Adrenal gland (tissue), 5 donors: ENCODE measurements at regions not wholly inside any gene's neighbourhood (a gene's known extent, or its start where the extent isn't known, plus 50 kb on each side); places are given as distances from the start of the nearest gene placed in this dataset.

Source experiments
- POLR2A ChIP-seq, 2 donors: fragments of 450-650 bp; IDR thresholded peaks; one replicate each; pipeline ENCODE4 v1.6.1; 2017; ENCODE audit warnings: antibody characterized with exemption in 2 of 2, mild to moderate bottlenecking in 2 of 2, moderate library complexity in 1 of 2
- TF ChIP-seq, protein P1 (sequence below), 6 experiments: fragments of 450-650 bp in 4 of 6; fragments of 200-600 bp in 2 of 6; sonication (generic) in 1 of 6; IDR thresholded peaks; 1 replicate in 5 of 6; 2 replicates in 1 of 6; pipeline versions ENCODE4 v1.5.1 to v1.8.0; 2016 to 2021; ENCODE audit warnings: antibody characterized with exemption in 6 of 6, mild to moderate bottlenecking in 2 of 6, moderate library complexity in 1 of 6
- donor health status: DM: no; HTN: no; CAD: no.

DNA sequence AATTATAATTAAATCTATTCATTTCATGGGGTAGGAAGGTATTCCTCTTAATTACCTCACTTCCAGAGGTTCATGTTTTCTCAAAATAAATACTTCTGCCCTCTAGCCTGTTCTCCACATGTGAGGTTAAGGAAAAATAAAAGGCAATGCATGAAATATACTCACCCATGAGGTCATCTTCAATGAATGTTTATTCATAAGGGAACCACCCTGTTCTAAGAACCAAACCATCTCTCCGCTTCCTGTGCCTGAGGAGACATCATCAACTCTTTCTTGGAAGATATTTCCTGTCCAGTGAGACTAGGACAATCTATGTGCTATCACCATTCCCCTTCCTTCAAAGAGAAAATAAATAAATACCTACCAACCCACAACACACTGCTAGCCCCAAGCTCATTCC is 513.7 kb upstream of the PLXNA2 start:
- TF ChIP-seq POLR2A (IDR thresholded peaks at IDR 0.05) = no peak
- TF ChIP-seq, protein P1, sequence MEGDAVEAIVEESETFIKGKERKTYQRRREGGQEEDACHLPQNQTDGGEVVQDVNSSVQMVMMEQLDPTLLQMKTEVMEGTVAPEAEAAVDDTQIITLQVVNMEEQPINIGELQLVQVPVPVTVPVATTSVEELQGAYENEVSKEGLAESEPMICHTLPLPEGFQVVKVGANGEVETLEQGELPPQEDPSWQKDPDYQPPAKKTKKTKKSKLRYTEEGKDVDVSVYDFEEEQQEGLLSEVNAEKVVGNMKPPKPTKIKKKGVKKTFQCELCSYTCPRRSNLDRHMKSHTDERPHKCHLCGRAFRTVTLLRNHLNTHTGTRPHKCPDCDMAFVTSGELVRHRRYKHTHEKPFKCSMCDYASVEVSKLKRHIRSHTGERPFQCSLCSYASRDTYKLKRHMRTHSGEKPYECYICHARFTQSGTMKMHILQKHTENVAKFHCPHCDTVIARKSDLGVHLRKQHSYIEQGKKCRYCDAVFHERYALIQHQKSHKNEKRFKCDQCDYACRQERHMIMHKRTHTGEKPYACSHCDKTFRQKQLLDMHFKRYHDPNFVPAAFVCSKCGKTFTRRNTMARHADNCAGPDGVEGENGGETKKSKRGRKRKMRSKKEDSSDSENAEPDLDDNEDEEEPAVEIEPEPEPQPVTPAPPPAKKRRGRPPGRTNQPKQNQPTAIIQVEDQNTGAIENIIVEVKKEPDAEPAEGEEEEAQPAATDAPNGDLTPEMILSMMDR (IDR thresholded peaks at IDR 0.05) = no peak
